HEK293T (cell line): ENCODE measurements at regions not wholly inside any gene's neighbourhood (a gene's known extent, or its start where the extent isn't known, plus 50 kb on each side); places are given as distances from the start of the nearest gene placed in this dataset.

Experiments used
- BHLHE40 ChIP-seq: fragments of 450-650 bp; IDR thresholded peaks from 2 replicates; pipeline ENCODE4 v1.6.1; 2016; ENCODE audit warnings: mild to moderate bottlenecking, moderate library complexity, borderline replicate concordance
- CTBP1 ChIP-seq: fragments of 450-650 bp; IDR thresholded peaks from 2 replicates; pipeline ENCODE4 v1.6.1; 2016; ENCODE audit warnings: borderline replicate concordance
- FOXA1 ChIP-seq: fragments of 450-650 bp; IDR thresholded peaks from 2 replicates; pipeline ENCODE4 v1.6.1; 2016; ENCODE audit warnings: mild to moderate bottlenecking
- FOXK2 ChIP-seq: fragments of 450-650 bp; IDR thresholded peaks from 2 replicates; pipeline ENCODE4 v1.6.1; 2016; ENCODE audit warnings: mild to moderate bottlenecking
- HDGF ChIP-seq: fragments of 450-650 bp; IDR thresholded peaks from 2 replicates; pipeline ENCODE4 v1.6.1; 2017; ENCODE audit warnings: antibody characterized with exemption, borderline replicate concordance
- L3MBTL2 ChIP-seq: fragments of 450-650 bp; conservative IDR thresholded peaks from 2 replicates; pipeline ENCODE4 v1.6.1; 2016; ENCODE audit warnings: mild to moderate bottlenecking
- PKNOX1 ChIP-seq: fragments of 450-650 bp; IDR thresholded peaks from 2 replicates; pipeline ENCODE4 v1.6.1; 2016
- SP1 ChIP-seq: fragments of 450-650 bp; IDR thresholded peaks from 2 replicates; pipeline ENCODE4 v1.6.1; 2017
- TARDBP ChIP-seq: fragments of 450-650 bp; IDR thresholded peaks from 2 replicates; pipeline ENCODE4 v1.6.1; 2016
- ZNF384 ChIP-seq: fragments of 450-650 bp; IDR thresholded peaks from 2 replicates; pipeline ENCODE4 v1.6.1; 2016

GRCh38 chr20:52593654-52594053 is 378.5 kb upstream of the TSHZ2 start:
- no peak for TF ChIP-seq ZNF384
- TF ChIP-seq HDGF: no peak
- TF ChIP-seq PKNOX1: no peak
- TF ChIP-seq SP1: no peak
- TF ChIP-seq BHLHE40: no peak
- TF ChIP-seq FOXA1: no peak
- TF ChIP-seq CTBP1: no peak
- no peak for TF ChIP-seq TARDBP
- no peak for TF ChIP-seq L3MBTL2
- TF ChIP-seq FOXK2: no peak
